HCT116 (cell line): ENCODE measurements at regions not wholly inside any gene's neighbourhood (a gene's known extent, or its start where the extent isn't known, plus 50 kb on each side); places are given as distances from the start of the nearest gene placed in this dataset.

Experiments
- ATAC-seq: fragments of 200-7000 bp; cut with Tn5 transposase; 2 replicates; pipeline ENCODE4 v1.9.1; 2020; ENCODE audit warnings: mild to moderate bottlenecking, moderate library complexity
- BruUV-seq: library from RNA; stranded (reverse); fragments of 400-500 nt; replicated peaks from 2 replicates; lab custom pipeline; 2021; lab: Mats Ljungman, UMichigan
- CTCF ChIA-PET: fragments of 300-600 bp; sonication (Branson Sonifier 250); formaldehyde crosslinking; loops from one replicate; lab custom pipeline; 2021; ENCODE audit warnings: antibody characterized with exemption; lab: Charles Lee
- POLR2A ChIA-PET: fragments of 300-600, 350-600 bp; sonication (Branson Sonifier 250); formaldehyde crosslinking; loops from one replicate; lab custom pipeline; 2021; ENCODE audit warnings: antibody characterized with exemption; lab: Charles Lee
- RAD21 ChIA-PET, 2 experiments: fragments of 300-600 bp; sonication (Branson Sonifier 250); formaldehyde crosslinking; loops; one replicate each; lab custom pipeline; 2023; ENCODE audit warnings: low total read pairs in 2 of 2; ENCODE audit not compliant: uncharacterized antibody in 2 of 2, unreplicated experiment in 2 of 2, low non-redundant PET in 1 of 2; lab: Charles Lee
- DNase-seq: peaks from one replicate; pipeline ENCODE4 v3.0.0-alpha.2; 2010; ENCODE audit warnings: low read depth, low spot score
- H2AFZ ChIP-seq: fragments of 200-600 bp; shearing (Covaris generic), sonication (generic); 2 replicates; pipeline ENCODE4 v1.6.1; 2017; ENCODE audit warnings: low read depth, mixed run types, mixed read lengths, antibody characterized with exemption, low read length; ENCODE audit not compliant: poor library complexity, severe bottlenecking
- H3K27ac ChIP-seq: 2 replicates; pipeline ENCODE4 v1.5.1; 2012; ENCODE audit warnings: low read depth, low read length
- H3K27me3 ChIP-seq: fragments of 200-600 bp; sonication (generic); 2 replicates; pipeline ENCODE4 v1.6.1; 2016; ENCODE audit warnings: mixed run types, low read length, mixed read lengths; ENCODE audit not compliant: insufficient read depth
- H3K36me3 ChIP-seq, 2 experiments: fragments of 200-500 bp in 1 of 2; fragments of 200-600 bp in 1 of 2; sonication (Bioruptor generic) in 1 of 2; sonication (generic) in 1 of 2; 2 replicates each; pipeline versions ENCODE4 v1.5.1 to v1.6.1; 2014 to 2016; ENCODE audit warnings: low read length in 2 of 2, inconsistent platforms in 1 of 2, mixed read lengths in 1 of 2, mixed run types in 1 of 2; ENCODE audit not compliant: insufficient read depth in 2 of 2, control insufficient read depth in 1 of 2
- H3K4me1 ChIP-seq, 2 experiments: fragments of 200-600 bp in 1 of 2; sonication (generic) in 1 of 2; 2 replicates each; pipeline versions ENCODE4 v1.5.1 to v1.6.1; 2012 to 2017; ENCODE audit warnings: low read length in 2 of 2, inconsistent platforms in 1 of 2, mild to moderate bottlenecking in 1 of 2, mixed read lengths in 1 of 2, mixed run types in 1 of 2, moderate library complexity in 1 of 2; ENCODE audit not compliant: insufficient read depth in 2 of 2, control insufficient read depth in 1 of 2
- H3K4me2 ChIP-seq: fragments of 200-600 bp; sonication (generic); 2 replicates; pipeline ENCODE4 v1.6.1; 2017; ENCODE audit warnings: mixed run types, low read length, mixed read lengths
- H3K4me3 ChIP-seq, 2 experiments: fragments of 200-600 bp in 1 of 2; sonication (generic) in 1 of 2; replicated peaks in 1 of 2; 2 replicates each; pipeline ENCODE4 v1.5.1; 2011 to 2016; ENCODE audit warnings: low read length in 2 of 2, control low read depth in 1 of 2, low read depth in 1 of 2, mild to moderate bottlenecking in 1 of 2, mixed read lengths in 1 of 2, mixed run types in 1 of 2
- H3K79me2 ChIP-seq: fragments of 200-600 bp; sonication (generic); 2 replicates; pipeline ENCODE4 v1.6.1; 2017; ENCODE audit warnings: mild to moderate bottlenecking, mixed run types, low read length, moderate library complexity, mixed read lengths; ENCODE audit not compliant: insufficient read depth
- H3K9ac ChIP-seq: fragments of 200-600 bp; sonication (generic); 2 replicates; pipeline ENCODE4 v1.6.1; 2016; ENCODE audit warnings: low read length, mixed read lengths
- H3K9me2 ChIP-seq: fragments of 200-600 bp; sonication (generic), shearing (Covaris generic); 2 replicates; pipeline ENCODE4 v1.6.1; 2017; ENCODE audit warnings: mixed run types, mild to moderate bottlenecking, moderate library complexity; ENCODE audit not compliant: insufficient read depth
- H3K9me3 ChIP-seq, 2 experiments: fragments of 200-500 bp in 1 of 2; fragments of 200-600 bp in 1 of 2; sonication (Bioruptor generic) in 1 of 2; sonication (generic) in 1 of 2; 2 replicates each; pipeline ENCODE4 v1.6.1; 2014 to 2017; ENCODE audit warnings: low read length in 2 of 2, mixed read lengths in 2 of 2, inconsistent platforms in 1 of 2, low read depth in 1 of 2, mild to moderate bottlenecking in 1 of 2, mixed run types in 1 of 2, moderate library complexity in 1 of 2; ENCODE audit not compliant: control insufficient read depth in 1 of 2, insufficient read depth in 1 of 2
- H4K20me1 ChIP-seq: fragments of 200-600 bp; sonication (generic), shearing (Covaris generic); 2 replicates; pipeline ENCODE4 v1.6.1; 2017; ENCODE audit warnings: mixed run types, mild to moderate bottlenecking, moderate library complexity; ENCODE audit not compliant: insufficient read depth
- CBX3 ChIP-seq: IDR thresholded peaks from 2 replicates; pipeline ENCODE4 v1.6.1; 2012; ENCODE audit warnings: low read depth
- CTCF ChIP-seq, 3 experiments: fragments of 200-600 bp in 1 of 3; sonication (generic) in 1 of 3; IDR thresholded peaks in 2 of 3; conservative IDR thresholded peaks in 1 of 3; 2 replicates each; pipeline ENCODE4 v1.5.1; 2012 to 2017; ENCODE audit warnings: low read depth in 2 of 3, low read length in 2 of 3, antibody characterized with exemption in 1 of 3, borderline replicate concordance in 1 of 3, control low read depth in 1 of 3, mild to moderate bottlenecking in 1 of 3, mixed read lengths in 1 of 3, mixed run types in 1 of 3, moderate library complexity in 1 of 3; ENCODE audit not compliant: insufficient read depth in 1 of 3
- EGR1 ChIP-seq: IDR thresholded peaks from 2 replicates; pipeline ENCODE4 v1.6.1; 2012; ENCODE audit warnings: low read depth
- EZH2 ChIP-seq: fragments of 200-600 bp; sonication (generic); IDR thresholded peaks from 2 replicates; pipeline ENCODE4 v1.6.1; 2017; ENCODE audit warnings: antibody characterized with exemption, mixed run types
- EZH2phosphoT487 ChIP-seq: fragments of 200-600 bp; IDR thresholded peaks from 2 replicates; pipeline ENCODE4 v1.6.1; 2018; ENCODE audit warnings: antibody characterized with exemption, borderline replicate concordance
- FOSL1 ChIP-seq: IDR thresholded peaks from 2 replicates; pipeline ENCODE4 v1.6.1; 2012; ENCODE audit warnings: low read depth
- JUND ChIP-seq: IDR thresholded peaks from 2 replicates; pipeline ENCODE4 v1.6.1; 2012
- MAX ChIP-seq: IDR thresholded peaks from 2 replicates; pipeline ENCODE4 v1.6.1; 2012
- POLR2A ChIP-seq: IDR thresholded peaks from 2 replicates; pipeline ENCODE4 v1.7.0; 2011; ENCODE audit warnings: borderline replicate concordance; ENCODE audit not compliant: insufficient read depth, insufficient read length; ENCODE audit errors: extremely low read depth
- POLR2AphosphoS5 ChIP-seq: IDR thresholded peaks from 2 replicates; pipeline ENCODE4 v1.6.1; 2011; ENCODE audit warnings: mild to moderate bottlenecking, low read depth, low read length, moderate library complexity
- REST ChIP-seq: IDR thresholded peaks from 2 replicates; pipeline ENCODE4 v1.6.1; 2012; ENCODE audit warnings: low read depth
- SP1 ChIP-seq: IDR thresholded peaks from 2 replicates; pipeline ENCODE4 v1.6.1; 2012; ENCODE audit warnings: low read depth
- SRF ChIP-seq: IDR thresholded peaks from 2 replicates; pipeline ENCODE4 v1.6.1; 2012; ENCODE audit warnings: low read depth
- TCF7L2 ChIP-seq: IDR thresholded peaks from 2 replicates; pipeline ENCODE4 v1.7.0; 2011; ENCODE audit warnings: borderline replicate concordance, inconsistent platforms; ENCODE audit not compliant: insufficient read depth, insufficient read length; ENCODE audit errors: extremely low read depth
- YY1 ChIP-seq: IDR thresholded peaks from 2 replicates; pipeline ENCODE4 v1.6.1; 2011; ENCODE audit warnings: low read length, low read depth, moderate library complexity, mild to moderate bottlenecking; ENCODE audit not compliant: insufficient replicate concordance; ENCODE audit errors: extremely low read depth
- ZNF274 ChIP-seq: fragments of 200-500 bp; sonication (Bioruptor generic); IDR thresholded peaks from 2 replicates; pipeline ENCODE4 v1.6.1; 2014; ENCODE audit warnings: mild to moderate bottlenecking, low read depth, low read length, inconsistent platforms
- intact Hi-C: fragments of 100-400 bp; cut with micrococcal nuclease; formaldehyde crosslinking; loops from 2 replicates; pipeline ENCODE4 v1.10.0; 2022

GRCh38 chr14:78086342-78086741, 83.8 kb upstream of the NRXN3 start:
- Histone ChIP-seq H2AFZ (no peak overlapping the region), H4K20me1 (no peaks in the 10 kb centered on the region), H3K9ac (no peak overlapping the region), H3K4me3 (no peak overlapping the region), H3K27ac (no peak overlapping the region), H3K36me3 (no peaks in the 10 kb centered on the region), H3K9me2 (no peaks in the 10 kb centered on the region), H3K4me2 (no peak overlapping the region), H3K9me3 (no peaks in the 10 kb centered on the region), H3K79me2 (no peaks in the 10 kb centered on the region), H3K27me3 (peaks cover 76% of the 10 kb centered on the region), H3K4me1 (no peaks in the 10 kb centered on the region)
- DNase-seq = no peak
- ChIA-PET POLR2A (no interaction called here), RAD21 (no interaction called here), CTCF (no interaction called here)
- ATAC-seq = no peak
- intact Hi-C loops = no loop called here
- no peak for TF ChIP-seq FOSL1
- no peak for TF ChIP-seq MAX
- no peak for TF ChIP-seq EGR1
- no peak for TF ChIP-seq TCF7L2
- no peak for TF ChIP-seq REST
- TF ChIP-seq CBX3 = no peak
- TF ChIP-seq CTCF (IDR thresholded peaks at IDR 0.05 in 2 of 3, conservative IDR thresholded peaks at IDR 0.05 in 1 of 3; ENCODE audit: borderline replicate concordance in 1 of 3, insufficient read depth in 1 of 3, low read depth in 2 of 3, low read length in 2 of 3) = no peak
- TF ChIP-seq POLR2A = no peak
- TF ChIP-seq YY1 = no peak
- TF ChIP-seq SP1 = no peak
- TF ChIP-seq JUND = no peak
- no peak for TF ChIP-seq EZH2
- TF ChIP-seq ZNF274 = no peak
- no peak for TF ChIP-seq SRF
- no peak for TF ChIP-seq EZH2phosphoT487
- TF ChIP-seq POLR2AphosphoS5 = no peak
- BruUV-seq = no TSS peak
